GM21786 (cell line): ENCODE measurements at regions not wholly inside any gene's neighbourhood (a gene's known extent, or its start where the extent isn't known, plus 50 kb on each side); places are given as distances from the start of the nearest gene placed in this dataset.
"Not testable (repeated sequence)": the region's sequence is repeated elsewhere in the genome, so short reads cannot be mapped to it uniquely, and the experiment has no call there.

Source experiments
- ATAC-seq: cut with Tn5 transposase; IDR thresholded peaks from one replicate; pipeline ENCODE4 v1.9.1; 2021; ENCODE audit not compliant: unreplicated experiment

DNA sequence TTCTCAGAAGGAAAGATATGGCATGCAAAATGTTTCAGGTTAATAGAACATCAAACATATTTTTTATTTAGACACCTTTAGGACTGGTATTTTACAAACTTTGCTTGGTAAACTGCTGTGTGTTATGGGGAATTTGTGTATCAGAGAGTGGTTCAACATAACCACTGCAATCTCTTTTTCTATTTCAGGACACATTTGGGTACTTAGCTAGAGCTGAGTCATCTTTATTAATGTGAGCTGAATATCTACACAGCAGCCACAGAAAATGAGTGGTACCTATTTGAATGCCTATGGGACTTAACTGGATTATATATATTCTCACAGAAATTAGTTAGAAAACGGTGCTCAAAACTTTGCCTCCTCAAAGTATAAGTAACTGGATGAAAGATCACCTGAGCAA lies 179.8 kb downstream of the SPDYE17 start:
- ATAC-seq, result not testable (repeated sequence)

GRCh38 chr7:76851617-76852016 lies 180.5 kb downstream of the SPDYE17 start:
- ATAC-seq, result not testable (repeated sequence)

- ATAC-seq, result not testable (repeated sequence)
Measured at GRCh38 chr7:76849887-76850563, 182.1 kb downstream of the SPDYE17 start.

GRCh38 chr7:76839879-76840278 lies 192.3 kb downstream of the SPDYE17 start:
- ATAC-seq, result not testable (repeated sequence)

- ATAC-seq, result not testable (repeated sequence)
Measured at GRCh38 chr7:76839214-76839613, 192.9 kb downstream of the SPDYE17 start.

DNA sequence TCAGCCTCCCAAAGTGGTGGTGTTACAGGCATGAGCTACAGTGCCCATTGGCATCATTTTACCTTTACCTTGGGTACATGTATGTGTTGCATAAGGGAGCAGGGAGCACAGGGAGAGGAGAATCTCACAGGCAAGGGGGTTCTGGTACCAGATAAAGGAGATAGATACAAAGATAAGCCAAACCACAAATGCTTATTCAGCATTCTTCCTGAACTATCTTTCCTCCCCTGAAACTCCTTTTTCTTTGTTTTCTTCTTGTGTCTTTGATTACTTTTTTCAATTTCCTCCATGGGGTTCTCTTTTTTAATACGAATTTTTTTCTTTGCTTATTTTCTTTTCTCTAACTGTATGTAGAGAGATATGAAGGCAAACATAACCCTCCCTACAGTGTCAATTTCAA lies 193.8 kb downstream of the SPDYE17 start:
- ATAC-seq, result not testable (repeated sequence)

- ATAC-seq, result not testable (repeated sequence)
Measured at GRCh38 chr7:76829233-76829632, 202.2 kb upstream of the POMZP3 start.

DNA sequence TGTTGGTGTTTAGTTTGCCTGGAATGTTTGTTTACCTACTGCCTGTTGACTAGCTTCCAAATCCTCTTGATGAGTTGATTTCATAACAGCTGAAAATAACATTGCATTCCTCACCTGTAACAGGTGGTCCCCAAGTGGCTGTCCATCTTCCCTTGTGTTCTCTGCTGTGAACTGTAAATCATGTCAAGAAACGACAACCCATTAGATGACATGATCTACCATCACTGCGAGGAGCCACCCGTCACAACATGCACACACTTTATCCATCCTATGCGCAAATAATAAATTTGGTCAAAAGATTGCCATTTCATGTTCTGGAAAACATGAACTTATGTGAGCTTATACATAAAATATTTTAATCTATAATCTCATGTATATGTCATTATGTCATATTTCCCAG lies 199.1 kb upstream of the POMZP3 start:
- not testable (repeated sequence) for ATAC-seq

DNA sequence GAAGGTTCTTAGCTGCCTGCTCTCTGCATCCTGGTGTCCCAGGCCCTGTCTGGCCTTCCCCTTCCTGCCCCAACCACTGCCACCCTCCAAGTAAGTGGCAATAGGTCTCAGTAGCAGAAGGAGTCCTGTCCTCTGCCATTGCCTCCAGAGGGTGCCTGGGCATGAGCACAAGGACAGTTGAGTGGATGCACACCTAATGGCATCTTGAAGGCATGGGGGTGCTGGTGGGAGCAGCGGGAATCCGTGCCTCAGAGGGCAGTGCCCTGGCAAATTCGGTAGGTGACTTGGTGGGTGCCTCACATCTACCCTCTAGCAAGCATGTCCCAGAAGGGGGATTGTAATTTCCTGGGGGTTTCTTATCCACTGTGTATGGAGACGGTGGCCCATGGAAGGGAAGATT lies 182.8 kb upstream of the POMZP3 start:
- not testable (repeated sequence) for ATAC-seq

DNA sequence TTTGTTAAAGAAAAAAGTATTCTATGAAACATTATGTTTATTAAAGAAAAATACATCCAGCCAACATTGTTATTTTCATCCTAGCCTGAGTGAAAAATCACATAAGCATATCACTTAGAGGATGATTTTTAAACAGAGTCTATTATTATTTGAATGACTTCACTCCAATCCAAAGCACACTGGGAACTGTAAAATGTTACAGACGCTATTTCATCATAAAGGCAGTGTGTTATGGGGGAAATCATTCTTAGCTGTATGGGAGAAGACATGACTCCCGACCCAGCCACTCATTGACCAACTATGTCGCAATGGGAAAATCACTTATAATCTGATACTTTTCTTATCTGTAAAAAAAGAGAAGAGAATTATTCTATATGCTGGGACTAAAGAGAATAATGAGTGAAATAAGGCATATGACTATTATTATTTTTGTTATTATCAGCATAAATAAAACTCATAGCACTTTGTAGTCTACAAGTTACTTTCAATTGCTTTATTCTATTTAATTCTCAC lies 180.6 kb upstream of the POMZP3 start:
- ATAC-seq, result not testable (repeated sequence)

DNA sequence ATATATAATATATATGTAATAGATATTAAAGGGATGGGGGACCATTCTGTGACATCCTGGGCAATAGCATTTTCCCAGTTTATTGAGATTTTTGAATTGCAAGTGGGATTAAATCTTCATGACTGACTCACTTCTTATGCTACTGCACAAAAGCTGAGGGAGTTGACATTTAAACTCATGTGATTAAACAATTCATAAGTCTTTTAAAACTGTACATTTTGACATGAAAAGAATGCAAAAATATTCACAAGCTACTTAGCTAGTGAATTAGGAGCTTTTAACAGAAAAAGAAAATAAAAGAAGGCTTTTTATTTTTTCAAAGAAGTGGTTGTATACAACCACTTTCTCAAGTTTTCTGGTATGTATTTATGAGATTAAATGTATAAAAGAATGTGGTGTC lies 179.4 kb upstream of the POMZP3 start:
- ATAC-seq, result not testable (repeated sequence)

- ATAC-seq, result not testable (repeated sequence)
Measured at GRCh38 chr7:76806010-76806409, 178.9 kb upstream of the POMZP3 start.

DNA sequence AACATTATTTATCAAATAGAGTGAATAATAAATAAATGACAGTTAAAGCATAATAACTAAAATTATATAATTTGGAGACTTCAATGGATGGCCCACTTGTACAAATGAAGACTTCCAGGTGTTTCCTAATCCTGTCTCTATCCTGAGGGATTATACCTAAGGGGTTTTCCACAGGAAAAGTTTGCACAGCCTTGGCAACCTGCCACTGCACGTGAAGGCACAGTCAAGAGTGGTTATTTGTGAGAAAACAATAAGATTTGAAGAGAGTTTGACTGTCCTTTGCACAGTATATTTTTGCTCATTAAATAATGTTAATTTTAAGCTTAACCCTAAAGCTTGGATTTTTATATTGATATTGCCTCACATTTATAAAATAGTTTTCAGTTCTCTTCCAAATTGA lies 178.2 kb upstream of the POMZP3 start:
- not testable (repeated sequence) for ATAC-seq

- not testable (repeated sequence) for ATAC-seq
Measured at GRCh38 chr7:76797639-76798038, 170.6 kb upstream of the POMZP3 start.

DNA sequence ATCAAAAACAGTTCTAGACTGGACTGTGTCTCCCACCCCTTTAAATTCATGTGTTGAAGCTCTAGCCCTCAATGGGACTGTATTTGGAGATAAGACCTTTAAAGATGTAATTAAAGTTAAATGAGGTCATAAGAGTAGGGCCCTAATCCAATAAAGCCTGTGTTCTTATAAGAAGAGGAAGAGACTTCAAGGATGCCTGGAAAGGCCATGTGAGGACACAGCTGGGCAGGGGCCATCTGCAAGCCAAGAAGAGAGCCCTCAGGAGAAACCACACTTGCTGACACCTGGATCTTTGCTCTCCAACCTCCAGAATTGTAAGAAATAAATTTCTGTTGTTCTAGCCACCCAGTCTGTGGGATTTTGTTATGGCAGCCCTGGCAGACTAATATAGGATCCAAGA lies 153.6 kb upstream of the POMZP3 start:
- ATAC-seq, result not testable (repeated sequence)

DNA sequence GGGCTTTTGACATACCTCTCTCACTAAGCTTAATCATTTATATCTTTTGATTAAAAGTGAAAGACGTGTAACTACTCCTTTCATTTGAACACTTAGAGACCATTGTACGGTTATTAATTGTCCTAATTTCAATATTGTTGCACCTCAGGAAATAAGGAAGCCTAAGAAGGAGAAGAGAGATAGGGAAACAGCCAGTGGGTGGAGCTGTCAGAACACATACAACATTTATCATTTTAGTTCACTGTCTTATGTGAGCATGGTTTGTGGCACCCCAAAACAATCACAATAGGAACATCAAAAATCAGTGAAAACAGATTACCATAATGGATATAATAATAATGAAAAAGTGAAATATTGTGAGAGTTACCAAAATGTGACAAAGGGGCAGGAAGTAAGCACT lies 147.2 kb upstream of the POMZP3 start:
- ATAC-seq, result peak; percentile 43

DNA sequence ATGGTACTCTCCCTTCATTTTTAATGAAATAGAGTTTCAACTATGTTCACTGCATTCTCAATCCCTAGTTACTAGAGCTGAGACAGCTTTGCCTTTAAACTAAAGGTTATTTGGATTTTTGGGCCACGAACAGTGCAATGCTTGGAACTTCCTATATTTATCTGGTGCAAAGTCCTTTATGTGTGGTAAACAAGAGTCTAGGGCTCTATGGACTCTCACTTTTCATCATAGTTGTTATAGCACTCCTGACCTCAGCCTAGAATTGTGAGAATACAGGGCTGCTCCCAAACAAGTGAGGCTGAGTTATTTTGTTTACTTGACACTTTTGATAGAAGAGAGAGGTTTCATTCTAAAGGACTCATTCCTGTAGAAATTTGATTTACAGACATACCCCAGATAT lies 144.9 kb upstream of the POMZP3 start:
- not testable (repeated sequence) for ATAC-seq

- not testable (repeated sequence) for ATAC-seq
Measured at GRCh38 chr7:76763977-76764376, 136.9 kb upstream of the POMZP3 start.

DNA sequence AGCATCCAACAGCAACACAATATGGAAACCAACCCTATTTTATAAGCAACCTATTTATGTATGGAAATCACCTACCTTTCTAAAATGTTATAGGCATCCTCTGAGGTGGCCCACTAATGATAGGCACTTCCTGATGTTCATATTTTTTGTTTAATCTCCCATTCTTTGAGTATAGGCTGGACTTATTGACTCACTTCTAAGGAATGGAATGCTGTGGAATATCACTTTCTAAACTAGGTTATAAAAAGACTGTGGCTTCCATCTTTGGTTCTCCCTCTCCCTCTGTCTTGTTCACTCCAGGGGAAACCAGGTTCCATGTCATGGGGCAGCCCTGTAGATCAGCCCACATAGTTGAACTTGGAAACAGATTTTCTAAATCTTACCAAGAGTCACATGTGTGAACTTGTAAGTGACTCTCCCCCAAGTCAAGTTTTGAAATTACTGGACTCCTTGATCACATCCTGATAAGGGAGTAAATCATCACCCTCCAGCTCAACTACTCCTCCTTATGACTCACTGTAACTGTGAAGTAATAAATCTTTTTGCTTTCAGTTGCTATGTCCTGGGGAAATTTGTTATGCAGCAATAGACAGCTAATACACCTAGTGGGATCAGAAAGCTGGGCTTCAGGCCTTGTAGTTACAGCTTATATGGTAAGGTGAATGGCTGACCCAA lies 133.6 kb upstream of the POMZP3 start:
- not testable (repeated sequence) for ATAC-seq

DNA sequence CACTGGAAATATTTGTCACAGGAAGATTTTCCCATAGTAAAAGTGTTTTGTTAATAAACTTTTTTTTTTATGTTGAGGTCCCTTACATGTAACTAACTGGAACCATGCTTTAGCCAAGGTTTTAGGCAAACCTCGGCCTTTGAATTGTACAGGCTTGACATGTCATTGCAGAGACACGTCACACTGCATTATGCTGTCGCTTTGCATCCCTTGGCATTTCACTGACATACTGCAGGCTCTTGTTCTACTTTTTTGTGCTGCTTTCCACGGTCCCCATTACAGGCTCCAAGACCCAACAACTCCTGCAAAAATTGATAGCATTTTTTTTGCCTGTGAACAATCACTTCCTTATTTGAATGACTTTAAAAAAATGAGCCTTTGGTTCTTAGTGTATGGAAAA lies 112.5 kb upstream of the POMZP3 start:
- ATAC-seq, result not testable (repeated sequence)

- ATAC-seq, result not testable (repeated sequence)
Measured at GRCh38 chr7:76736724-76737123, 109.6 kb upstream of the POMZP3 start.

DNA sequence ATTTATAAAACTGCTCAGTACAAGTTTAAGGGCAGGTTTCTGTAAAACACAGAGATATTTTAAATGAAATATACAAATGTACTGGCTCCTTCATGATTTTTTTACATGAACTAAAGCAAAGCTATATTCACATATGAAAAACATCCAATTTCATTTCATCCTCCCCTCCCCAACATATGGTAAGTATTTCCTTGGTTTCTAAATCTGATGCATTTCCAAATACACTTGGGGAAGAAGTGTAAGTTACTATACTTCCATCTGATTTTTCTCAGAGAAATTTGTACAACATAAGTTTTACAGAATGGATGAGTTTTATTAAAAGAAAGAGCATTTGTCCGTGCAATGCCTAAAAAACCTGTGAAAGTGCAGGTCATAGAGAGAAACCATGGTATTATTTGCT lies 109.0 kb upstream of the POMZP3 start:
- ATAC-seq, result not testable (repeated sequence)
